ENCODE measurements at regions not wholly inside any gene's neighbourhood (a gene's known extent, or its start where the extent isn't known, plus 50 kb on each side); places are given as distances from the start of the nearest gene placed in this dataset.

DNA sequence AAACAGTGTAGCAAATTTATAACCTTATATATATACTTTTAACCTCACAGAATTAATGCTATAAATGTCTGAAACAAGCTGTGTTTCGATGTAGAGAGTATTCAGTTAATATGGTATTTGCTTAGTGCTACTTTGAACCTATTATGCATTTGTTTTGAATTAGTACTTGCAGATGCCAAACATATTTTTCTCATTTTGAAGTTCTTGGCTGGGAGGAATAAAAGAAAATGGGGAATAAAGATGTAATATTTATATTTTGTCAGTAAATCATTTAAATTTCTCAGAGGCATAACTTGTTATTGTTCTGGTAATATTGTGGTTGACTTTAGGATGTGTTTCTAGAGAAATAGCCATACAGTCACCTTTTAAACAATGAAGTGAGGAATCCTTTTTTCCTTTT lies 175.9 kb upstream of the IZUMO3 start:
- TF ChIP-seq, protein P1, sequence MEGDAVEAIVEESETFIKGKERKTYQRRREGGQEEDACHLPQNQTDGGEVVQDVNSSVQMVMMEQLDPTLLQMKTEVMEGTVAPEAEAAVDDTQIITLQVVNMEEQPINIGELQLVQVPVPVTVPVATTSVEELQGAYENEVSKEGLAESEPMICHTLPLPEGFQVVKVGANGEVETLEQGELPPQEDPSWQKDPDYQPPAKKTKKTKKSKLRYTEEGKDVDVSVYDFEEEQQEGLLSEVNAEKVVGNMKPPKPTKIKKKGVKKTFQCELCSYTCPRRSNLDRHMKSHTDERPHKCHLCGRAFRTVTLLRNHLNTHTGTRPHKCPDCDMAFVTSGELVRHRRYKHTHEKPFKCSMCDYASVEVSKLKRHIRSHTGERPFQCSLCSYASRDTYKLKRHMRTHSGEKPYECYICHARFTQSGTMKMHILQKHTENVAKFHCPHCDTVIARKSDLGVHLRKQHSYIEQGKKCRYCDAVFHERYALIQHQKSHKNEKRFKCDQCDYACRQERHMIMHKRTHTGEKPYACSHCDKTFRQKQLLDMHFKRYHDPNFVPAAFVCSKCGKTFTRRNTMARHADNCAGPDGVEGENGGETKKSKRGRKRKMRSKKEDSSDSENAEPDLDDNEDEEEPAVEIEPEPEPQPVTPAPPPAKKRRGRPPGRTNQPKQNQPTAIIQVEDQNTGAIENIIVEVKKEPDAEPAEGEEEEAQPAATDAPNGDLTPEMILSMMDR (IDR thresholded peaks at IDR 0.05) = no peak
- TF ChIP-seq POLR2A (IDR thresholded peaks at IDR 0.05) = no peak
